ENCODE measurements at regions not wholly inside any gene's neighbourhood (a gene's known extent, or its start where the extent isn't known, plus 50 kb on each side); places are given as distances from the start of the nearest gene placed in this dataset.

GRCh38 chr2:216553482-216554240 is 55.0 kb downstream of the RPL37A start:
- no peaks in the 10 kb centered on the region for H3K9me3 ChIP-seq
- no peaks in the 10 kb centered on the region for H3K27me3 ChIP-seq (replicated peaks; ENCODE audit: insufficient read depth)
- H3K27ac ChIP-seq, result peak overlapping the region; percentile 6 to 66
- intact Hi-C loops (cut with DNase I), result no loop called here
- H3K4me3 ChIP-seq, result no peak overlapping the region
- no peaks in the 10 kb centered on the region for H3K36me3 ChIP-seq
- no peak for DNase-seq (ENCODE audit: low spot score)
- 80% methylated on average over 12 of the region's 12 CpGs for WGBS
- no peak for TF ChIP-seq CTCF (IDR thresholded peaks at IDR 0.05)
- H3K4me1 ChIP-seq (replicated peaks), result peaks cover 24% of the 10 kb centered on the region

- TF ChIP-seq CTCF (IDR thresholded peaks at IDR 0.05), result no peak
- TF ChIP-seq POLR2AphosphoS5 (IDR thresholded peaks at IDR 0.05), result no peak
- no peak for TF ChIP-seq POLR2A (IDR thresholded peaks at IDR 0.05)
- 87% methylated on average over 3 of the region's 3 CpGs for WGBS
- H3K36me3 ChIP-seq, result no peaks in the 10 kb centered on the region
- H3K27me3 ChIP-seq (replicated peaks; ENCODE audit: insufficient read depth), result no peaks in the 10 kb centered on the region
- H3K4me3 ChIP-seq, result no peak overlapping the region
- H3K9me3 ChIP-seq, result no peaks in the 10 kb centered on the region
- H3K27ac ChIP-seq, result peak overlapping the region; percentile 33 to 43
- H3K4me1 ChIP-seq (replicated peaks), result peaks cover 24% of the 10 kb centered on the region
- intact Hi-C loops (cut with DNase I), result no loop called here
- DNase-seq (ENCODE audit: low spot score), result no peak
These were observed 55.6 kb downstream of the RPL37A start for GRCh38 chr2:216554286-216554685.

GRCh38 chr2:216554755-216555154 is 56.1 kb downstream of the RPL37A start:
- peak; percentile 30 for DNase-seq (ENCODE audit: low spot score)
- intact Hi-C loops (cut with DNase I), result no loop called here
- Histone ChIP-seq H3K4me3 (no peak overlapping the region), H3K9me3 (no peaks in the 10 kb centered on the region), H3K4me1 (replicated peaks) (peaks cover 24% of the 10 kb centered on the region), H3K36me3 (no peaks in the 10 kb centered on the region), H3K27ac (peak overlapping the region; percentile 34 to 43), H3K27me3 (replicated peaks; ENCODE audit: insufficient read depth) (no peaks in the 10 kb centered on the region)
- 20% methylated on average over 1 of the region's 1 CpG for WGBS
- TF ChIP-seq CTCF (IDR thresholded peaks at IDR 0.05) (peak in 1 of 4 experiments; percentile 6), POLR2AphosphoS5 (IDR thresholded peaks at IDR 0.05) (no peak), POLR2A (IDR thresholded peaks at IDR 0.05) (no peak)

GRCh38 chr2:216555274-216555673 is 56.6 kb downstream of the RPL37A start:
- WGBS, result 24% methylated on average over 6 of the region's 6 CpGs
- peak overlapping the region; percentile 34 to 43 for H3K27ac ChIP-seq
- no peaks in the 10 kb centered on the region for H3K9me3 ChIP-seq
- no peaks in the 10 kb centered on the region for H3K36me3 ChIP-seq
- no peak overlapping the region for H3K4me3 ChIP-seq
- intact Hi-C loops (cut with DNase I), result no loop called here
- TF ChIP-seq POLR2A (IDR thresholded peaks at IDR 0.05), result no peak
- peak; percentile 64 for TF ChIP-seq POLR2AphosphoS5 (IDR thresholded peaks at IDR 0.05)
- no peak for TF ChIP-seq CTCF (IDR thresholded peaks at IDR 0.05)
- H3K4me1 ChIP-seq (replicated peaks), result peaks cover 24% of the 10 kb centered on the region
- peak; percentile 85 for DNase-seq (ENCODE audit: low spot score)
- H3K27me3 ChIP-seq (replicated peaks; ENCODE audit: insufficient read depth), result no peaks in the 10 kb centered on the region

- H3K27me3 ChIP-seq (replicated peaks; ENCODE audit: insufficient read depth), result no peaks in the 10 kb centered on the region
- H3K4me3 ChIP-seq, result no peak overlapping the region
- H3K9me3 ChIP-seq, result no peaks in the 10 kb centered on the region
- H3K36me3 ChIP-seq, result no peaks in the 10 kb centered on the region
- no peak overlapping the region for H3K27ac ChIP-seq
- 75% methylated on average over 2 of the region's 2 CpGs for WGBS
- no peak for TF ChIP-seq POLR2A (IDR thresholded peaks at IDR 0.05)
- TF ChIP-seq CTCF (IDR thresholded peaks at IDR 0.05), result no peak
- TF ChIP-seq POLR2AphosphoS5 (IDR thresholded peaks at IDR 0.05), result no peak
- peaks cover 17% of the 10 kb centered on the region for H3K4me1 ChIP-seq (replicated peaks)
- intact Hi-C loops (cut with DNase I), result no loop called here
- no peak for DNase-seq (ENCODE audit: low spot score)
These were observed 57.6 kb downstream of the RPL37A start for GRCh38 chr2:216556202-216556601.
